Activated gamma-delta T cell (primary cell): ENCODE measurements at regions not wholly inside any gene's neighbourhood (a gene's known extent, or its start where the extent isn't known, plus 50 kb on each side); places are given as distances from the start of the nearest gene placed in this dataset.
"Not testable (repeated sequence)": the region's sequence is repeated elsewhere in the genome, so short reads cannot be mapped to it uniquely, and the experiment has no call there.

Source experiments
- DNase-seq: peaks from one replicate; lab custom pipeline; 2025; lab: John Stamatoyannopoulos, UW

DNA sequence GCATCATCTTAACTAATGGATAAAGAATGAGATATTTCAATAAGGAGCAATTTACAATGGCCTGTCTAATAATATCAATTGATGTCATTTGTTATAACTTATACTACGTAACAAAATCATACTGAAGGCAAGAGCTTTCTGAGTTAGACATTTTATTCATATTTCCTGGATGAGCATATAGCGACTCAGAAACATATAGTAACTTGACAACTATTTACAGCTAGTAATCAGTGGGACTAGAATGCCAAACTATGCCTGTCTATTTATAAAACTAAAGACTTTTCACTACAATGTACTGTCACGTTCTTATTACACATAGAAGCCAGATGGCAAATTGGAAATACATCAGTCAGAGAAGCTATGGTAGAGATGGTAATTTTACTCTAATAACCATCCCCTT is 766.2 kb upstream of the TMEFF2 start:
- DNase-seq, result no peak

DNA sequence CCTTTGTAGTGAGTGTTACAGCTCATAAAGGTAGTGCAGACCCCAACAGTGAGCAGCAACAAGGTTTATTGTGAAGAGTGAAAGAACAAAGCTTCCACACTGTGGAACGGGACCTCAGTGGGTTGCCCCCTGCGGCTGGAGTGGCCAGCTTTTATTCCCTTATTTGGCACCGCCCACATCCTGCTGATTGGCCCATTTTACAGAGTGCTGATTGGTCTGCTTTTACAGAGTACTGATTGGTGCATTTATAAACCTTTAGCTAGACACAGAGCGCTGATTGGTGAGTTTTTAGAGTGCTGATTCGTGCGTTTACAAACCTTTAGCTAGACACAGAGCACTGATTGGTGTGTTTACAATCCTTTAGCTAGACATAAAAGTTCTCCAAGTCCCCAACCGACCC is 763.9 kb upstream of the TMEFF2 start:
- DNase-seq, result not testable (repeated sequence)

DNA sequence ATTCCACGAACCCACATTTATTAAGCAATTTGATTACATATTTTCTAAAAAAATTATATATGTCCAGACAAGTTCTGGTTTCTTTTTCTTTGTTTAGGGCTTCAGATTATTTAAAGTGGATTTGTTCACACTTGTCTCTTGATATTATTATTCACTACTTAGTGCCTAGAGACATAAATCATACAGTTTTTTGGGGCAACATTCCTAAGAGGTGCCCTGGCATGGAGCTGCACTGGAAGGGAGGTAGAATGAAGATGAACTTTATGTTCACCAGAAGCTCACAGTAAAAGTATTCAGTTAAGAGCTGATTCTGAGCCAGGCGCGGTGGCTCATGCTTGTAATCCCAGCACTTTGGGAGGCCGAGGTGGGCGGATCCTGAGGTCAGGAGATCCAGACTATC is 762.7 kb upstream of the TMEFF2 start:
- no peak for DNase-seq

DNA sequence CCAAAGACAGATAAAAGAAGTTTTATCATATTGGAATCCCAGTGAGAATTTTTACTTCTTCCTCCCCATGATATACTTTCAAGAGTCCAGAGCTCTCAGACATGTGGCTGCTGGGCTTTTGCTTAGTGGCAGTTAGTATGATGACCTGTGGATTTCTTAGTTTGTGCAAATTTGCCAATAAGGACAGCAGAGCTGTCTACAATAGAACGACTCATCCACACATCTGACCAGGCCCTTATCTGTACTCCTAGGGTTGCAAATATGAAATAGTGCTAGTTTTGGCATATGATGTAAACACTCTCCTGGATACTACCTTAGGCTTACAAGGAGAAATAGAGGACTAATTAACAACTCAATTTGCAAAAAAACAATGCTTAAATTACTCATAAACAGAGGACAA is 758.4 kb upstream of the TMEFF2 start:
- DNase-seq, result no peak

DNA sequence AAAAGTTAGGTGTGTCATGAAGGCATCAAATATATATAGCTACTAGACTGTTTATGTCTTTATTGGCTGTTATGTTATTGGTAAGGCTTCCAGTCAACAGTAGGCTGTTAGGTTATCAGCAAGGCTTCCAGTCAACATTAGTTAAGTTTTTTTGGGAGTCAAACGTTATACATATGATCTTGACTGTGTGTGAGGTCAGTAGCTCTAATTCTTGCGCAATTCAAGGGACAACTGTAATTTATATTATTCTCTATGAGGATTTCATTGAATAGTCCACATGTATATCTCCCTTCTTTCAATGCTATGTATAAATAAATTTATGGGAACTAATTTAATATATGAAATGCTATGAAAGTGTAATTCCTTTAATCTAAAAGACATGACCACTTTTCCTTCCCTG is 757.5 kb upstream of the TMEFF2 start:
- DNase-seq, result no peak

DNA sequence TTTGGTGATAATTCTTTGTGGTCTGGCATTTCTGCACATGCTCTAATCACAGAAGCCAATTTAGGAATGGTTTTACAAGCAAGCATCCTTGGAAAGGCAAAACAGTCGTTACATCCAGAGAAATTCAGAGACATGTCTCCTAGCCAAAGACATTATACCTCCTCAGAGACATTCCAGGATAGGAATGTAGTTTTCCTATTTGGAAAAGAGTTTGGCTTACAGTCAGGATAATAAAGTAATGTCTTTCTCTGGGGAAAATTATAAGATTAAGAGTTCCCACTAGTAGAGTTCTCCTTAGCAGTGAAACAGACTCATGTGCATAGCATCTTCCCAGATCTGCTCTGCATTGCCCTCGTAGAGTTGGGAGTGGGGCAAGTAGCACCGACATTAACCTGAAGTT is 753.6 kb upstream of the TMEFF2 start:
- DNase-seq, result no peak

DNA sequence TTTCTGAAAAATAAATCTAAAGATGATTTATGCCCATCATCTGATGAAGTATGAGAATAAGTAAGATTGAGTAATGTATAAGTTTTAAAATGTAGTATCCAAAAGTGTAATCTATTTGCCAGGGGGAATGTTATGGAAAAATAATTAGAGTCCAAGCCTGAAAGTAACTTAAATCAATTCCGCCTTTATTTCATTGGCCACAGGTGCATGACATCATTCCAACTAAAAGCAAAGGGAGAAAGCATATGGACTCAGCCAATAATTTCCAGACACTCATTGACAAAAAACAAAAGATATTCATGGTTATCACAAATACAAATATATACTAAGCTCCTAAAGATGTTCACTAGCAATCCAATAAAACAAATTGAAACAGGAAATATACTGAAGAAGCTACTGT is 752.6 kb upstream of the TMEFF2 start:
- no peak for DNase-seq

DNA sequence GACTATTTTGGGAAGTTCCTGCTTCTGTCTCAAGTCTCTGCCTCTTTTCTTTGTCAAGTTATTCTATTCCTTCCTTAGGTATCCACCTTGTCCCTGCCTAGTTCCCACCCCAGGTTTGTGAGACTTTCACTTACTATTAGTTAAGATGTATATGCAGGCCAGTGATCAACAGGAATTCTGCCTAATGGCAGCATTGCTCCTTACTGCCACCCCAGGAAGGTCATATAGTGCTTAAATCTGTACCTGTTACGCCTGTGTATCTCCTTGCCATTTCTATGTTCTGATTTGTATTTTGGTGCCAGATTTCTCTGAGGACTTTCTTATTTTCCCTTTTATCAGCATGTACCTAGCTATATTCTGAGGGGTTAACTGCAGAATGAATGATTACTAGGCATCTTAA is 746.0 kb upstream of the TMEFF2 start:
- DNase-seq, result no peak

DNA sequence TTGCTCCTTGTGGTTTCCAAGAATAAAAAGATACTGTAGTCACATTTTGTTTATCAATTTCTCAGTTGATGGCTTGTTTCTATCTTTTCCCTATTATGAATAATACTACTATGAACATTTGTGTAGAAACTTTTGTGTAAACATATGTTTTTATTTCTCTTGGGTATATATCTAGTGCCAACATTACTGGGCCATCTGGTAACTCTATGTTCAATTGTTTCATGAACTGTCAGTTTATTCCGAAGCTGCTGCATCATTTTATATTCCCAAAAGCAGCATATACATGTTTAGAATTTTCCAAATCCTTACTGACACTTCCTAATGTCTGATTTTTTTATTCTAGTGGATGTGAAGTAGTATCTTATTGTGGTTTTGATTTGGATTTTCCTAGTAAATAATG is 737.6 kb upstream of the TMEFF2 start:
- no peak for DNase-seq

DNA sequence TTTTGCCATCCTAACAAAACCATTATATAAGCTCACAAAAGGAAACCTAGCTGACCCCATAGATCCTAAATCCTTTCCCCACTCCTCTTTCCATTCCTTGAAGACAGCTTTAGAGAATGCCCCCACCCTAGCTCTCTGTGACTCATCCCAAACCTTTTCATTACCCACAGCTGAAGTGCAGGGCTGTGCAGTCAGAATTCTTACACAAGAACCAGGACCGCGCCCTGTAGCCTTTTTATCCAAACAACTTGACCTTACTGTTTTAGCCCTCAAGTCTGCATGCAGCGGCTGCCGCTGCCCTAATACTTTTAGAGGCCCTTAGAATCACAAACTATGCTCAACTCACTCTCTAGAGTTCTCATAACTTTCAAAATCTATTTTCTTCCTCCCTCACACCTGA is 726.9 kb upstream of the TMEFF2 start:
- not testable (repeated sequence) for DNase-seq

DNA sequence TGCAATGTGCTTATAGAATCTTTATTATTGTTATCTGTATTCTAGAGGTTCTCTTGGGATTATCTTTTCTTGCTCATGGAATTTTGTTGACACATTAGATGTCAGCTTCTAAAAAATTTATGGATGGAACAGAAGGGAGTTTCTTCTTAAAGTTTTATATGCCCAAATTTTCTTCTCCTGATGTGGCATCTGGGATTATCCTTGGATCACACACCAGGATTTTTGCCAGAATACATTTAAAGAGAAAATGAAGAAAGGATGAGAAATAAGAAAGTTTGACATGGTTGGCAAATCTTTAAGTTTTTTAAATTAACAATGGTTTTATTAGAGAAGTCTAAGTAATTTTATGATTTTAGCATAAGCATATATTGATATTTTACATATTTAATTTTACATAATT is 706.7 kb upstream of the TMEFF2 start:
- no peak for DNase-seq

DNA sequence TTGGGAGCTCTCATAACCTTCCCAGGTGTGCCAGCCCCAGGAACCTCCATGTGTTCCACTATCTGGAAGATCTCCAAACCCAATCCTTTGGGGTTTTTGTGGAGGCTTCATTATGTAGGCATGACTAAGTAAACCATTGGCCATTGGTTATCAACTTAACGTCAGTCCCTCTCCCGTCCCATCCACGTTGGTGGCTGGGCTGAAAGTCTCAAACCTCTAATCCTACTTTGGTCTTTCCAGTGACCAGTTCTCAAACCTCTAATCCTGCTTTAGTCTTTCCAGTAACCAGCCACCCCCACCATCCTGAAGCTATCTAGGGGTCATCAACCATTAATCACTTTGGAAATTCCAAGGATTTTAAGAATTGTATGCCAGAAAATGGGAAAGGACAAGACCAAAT is 704.7 kb upstream of the TMEFF2 start:
- DNase-seq, result no peak

DNA sequence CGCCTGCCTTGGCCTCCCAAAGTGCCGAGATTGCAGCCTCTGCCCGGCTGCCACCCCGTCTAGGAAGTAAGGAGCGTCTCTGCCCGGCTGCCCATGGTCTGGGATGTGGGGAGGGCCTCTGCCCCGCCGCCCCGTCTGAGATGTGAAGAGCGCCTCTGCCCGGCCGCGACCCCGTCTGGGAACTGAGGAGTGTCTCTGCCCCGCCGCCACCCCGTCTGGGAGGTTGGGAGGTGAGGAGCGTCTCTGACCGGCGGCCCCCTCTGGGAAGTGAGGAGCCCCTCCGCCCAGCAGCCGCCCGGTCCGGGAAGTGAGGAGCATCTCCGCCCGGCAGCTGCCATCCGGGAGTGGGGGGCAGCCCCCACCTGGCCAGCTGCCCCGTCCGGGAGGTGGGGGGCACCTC is 699.2 kb upstream of the TMEFF2 start:
- peak; percentile 5 for DNase-seq

DNA sequence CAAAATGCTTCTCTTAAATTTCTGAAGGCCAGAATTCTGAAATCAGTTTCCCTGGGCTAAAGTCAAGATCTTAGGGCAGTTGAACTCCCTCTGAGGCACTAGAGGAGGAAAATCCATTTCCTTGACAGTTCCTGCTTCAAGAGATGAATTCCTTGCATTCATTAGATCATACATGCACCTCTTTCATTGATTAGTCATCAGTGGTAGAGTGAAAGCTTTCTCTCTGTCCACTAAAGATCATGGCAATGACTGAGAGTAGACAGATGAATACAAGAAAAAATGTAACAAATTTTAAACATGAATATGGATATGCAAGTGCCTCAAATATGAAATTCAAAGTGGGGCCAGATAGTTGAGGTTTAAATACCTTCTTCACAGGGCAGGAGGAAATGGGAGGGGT is 693.4 kb upstream of the TMEFF2 start:
- no peak for DNase-seq

DNA sequence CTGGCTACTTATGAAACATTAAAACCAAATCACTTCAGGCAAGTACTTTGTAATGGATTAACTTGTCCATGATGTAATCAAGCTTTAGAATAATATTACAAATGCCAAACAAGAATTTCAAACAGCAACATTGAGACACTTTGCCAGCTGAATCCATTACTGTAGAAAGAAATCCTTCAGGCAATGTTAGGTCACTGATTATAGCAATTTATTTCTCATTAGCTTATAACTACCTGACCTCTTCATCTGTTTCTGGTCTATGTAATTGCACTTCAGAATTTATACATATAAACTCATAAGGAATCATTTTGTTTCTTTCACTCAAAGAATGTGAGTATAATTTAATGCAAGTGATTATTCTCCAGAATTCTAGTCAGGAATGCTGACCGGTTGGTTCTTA is 692.6 kb upstream of the TMEFF2 start:
- DNase-seq, result no peak

DNA sequence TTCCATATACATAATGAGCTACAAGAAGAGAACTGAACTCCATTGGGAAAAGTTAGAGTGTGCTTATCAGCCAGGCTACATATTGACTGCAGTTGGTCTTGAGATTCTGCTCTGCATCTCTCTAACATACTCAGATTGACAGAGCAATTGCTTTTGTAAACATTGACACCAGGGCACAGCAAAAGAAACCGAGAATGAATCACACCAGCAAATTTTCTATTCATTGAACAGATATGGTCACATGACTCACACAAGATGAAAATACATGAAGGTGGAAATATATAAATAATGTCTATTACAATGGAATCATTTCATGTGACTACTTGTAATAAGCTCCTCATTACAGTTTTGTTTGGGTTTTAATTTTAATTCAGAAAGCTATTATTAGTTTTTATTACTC is 691.9 kb upstream of the TMEFF2 start:
- no peak for DNase-seq

DNA sequence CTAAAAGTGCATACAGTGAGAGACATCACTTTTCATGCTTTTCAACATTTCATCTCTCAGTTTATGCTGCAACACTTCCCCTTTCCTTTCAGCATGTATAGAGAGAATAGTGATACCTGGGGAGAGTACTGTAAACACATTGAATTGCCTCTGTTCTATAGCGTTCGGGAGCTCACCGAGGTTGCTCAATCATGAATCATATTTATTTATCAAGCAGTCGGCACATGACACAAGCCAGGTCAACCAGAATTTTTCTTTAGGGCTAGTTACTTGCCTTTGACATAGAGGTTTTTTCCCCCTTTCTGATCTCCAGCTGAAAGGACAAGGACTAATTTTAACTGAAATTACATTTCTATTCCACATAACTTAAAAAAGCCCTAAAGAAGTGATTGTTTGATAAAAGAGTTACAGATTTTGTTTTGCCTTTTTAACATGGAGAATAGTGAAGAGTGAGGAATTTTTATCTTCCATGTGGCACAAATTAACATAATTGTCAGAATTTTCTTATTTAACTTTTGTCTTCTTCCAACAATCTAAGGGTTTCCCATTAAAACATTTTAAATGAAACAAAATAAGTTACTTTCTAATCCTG is 690.9 kb upstream of the TMEFF2 start:
- DNase-seq, result no peak

DNA sequence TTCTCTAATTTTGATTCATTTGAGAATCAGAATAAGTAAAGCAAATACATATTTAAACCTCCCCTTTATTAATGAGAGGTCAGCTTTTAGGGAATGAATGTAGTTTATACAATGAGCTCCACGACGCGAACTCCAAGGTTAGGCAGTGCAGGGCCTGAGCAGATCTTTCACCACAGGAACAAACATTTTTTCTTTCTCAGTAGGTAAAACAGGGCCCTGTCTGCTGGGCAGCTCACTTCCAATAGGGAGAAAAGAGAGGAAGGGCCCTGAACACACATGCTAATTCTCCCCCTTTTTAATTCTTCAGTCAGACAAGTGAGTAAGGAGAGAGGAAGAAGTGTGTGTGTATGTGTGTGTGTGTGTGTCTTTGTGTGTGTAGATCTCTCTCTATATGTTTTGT is 682.4 kb upstream of the TMEFF2 start:
- no peak for DNase-seq

DNA sequence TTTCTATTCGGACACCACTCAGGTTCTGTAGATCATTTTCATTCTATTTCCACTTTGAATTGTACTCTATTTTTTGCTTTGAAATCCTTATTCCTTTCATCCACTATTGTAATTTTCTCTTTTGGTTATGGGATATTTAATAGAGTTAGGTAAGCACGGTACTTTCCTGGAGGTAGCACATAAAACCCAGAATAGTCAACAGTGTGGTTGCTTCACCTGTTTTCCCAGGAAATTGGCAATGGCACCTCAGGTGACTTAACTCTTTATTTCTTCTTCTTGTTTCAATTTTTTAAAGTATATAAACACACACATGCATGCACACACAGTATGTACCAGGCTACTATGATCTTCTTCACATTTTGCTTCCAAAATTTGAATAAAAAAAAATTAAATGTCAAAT is 682.0 kb upstream of the TMEFF2 start:
- DNase-seq, result no peak

DNA sequence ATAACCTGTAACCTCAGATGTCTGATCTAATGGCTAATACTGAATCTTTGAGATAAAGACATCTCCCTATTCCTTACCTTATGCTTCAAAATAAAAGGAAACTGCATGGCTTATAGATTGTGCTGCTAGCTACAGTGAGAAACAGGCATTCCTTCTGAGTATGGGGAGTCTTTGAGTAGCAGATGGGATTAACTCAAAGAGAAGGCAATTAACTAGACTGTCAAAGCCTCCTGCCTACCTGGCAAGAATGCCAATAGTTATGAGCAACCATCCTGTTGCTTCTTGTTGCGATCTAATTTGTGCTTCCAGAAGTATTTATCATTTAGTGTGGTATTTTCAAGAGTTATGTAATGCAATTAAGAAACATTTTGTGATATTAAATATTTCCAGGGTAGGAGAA is 660.0 kb upstream of the TMEFF2 start:
- DNase-seq, result no peak

DNA sequence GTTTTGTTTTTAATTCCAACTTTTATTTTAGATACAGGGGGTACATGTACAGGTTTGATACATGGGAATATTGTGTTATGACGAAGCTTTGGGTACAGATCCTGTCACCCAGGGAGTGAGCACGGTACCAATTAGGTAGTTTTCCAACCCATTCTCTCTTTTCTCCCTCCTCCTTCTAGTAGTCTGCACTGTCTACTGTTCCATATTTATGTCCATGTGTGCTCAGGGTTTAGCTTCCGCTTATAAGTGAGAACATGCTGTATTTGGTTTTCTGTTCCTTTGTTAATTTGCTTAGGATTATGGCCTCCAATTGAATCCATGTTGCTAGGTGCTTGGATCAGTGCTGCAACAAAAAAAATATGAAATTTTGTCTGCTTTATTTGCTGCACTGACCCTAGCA is 659.3 kb upstream of the TMEFF2 start:
- DNase-seq, result no peak

DNA sequence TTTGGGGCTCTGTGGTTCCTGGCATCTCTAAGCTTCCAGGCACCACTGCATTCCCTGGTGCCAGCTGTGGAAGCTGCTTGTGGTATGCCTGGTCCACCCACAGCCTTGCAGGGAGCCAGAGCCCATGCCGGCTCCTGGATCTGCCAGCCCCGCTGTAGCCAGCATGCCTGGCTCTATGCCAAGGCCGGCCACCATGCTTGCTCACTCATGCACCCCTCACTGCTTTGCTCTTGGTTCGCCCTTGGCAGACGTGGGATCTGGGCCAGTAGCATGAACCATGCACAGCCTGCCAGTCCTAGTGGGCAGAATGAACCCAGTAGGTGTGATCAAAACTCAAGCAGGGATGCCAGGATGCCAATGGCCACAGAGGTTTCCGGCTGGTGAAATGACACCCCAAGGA is 634.2 kb upstream of the TMEFF2 start:
- no peak for DNase-seq

DNA sequence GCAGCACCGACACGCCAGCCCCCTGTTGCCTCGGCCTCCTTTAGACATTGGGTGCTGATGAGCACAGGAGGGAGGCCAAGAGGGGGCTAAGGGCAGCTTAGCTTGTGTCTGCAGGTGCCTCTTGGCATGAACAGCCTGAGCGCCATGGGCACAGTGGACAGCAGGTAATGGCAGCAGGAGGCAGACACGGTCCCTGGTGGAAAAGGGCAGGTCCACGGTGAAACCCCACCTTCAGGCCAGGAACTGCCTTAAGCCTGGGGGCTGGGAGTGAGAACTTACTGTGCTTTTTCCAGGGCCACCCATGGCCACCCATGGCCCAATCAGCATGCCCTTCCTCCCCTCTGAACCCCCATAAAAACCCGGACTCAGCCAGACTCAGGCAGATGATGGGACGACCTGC is 633.4 kb upstream of the TMEFF2 start:
- no peak for DNase-seq

DNA sequence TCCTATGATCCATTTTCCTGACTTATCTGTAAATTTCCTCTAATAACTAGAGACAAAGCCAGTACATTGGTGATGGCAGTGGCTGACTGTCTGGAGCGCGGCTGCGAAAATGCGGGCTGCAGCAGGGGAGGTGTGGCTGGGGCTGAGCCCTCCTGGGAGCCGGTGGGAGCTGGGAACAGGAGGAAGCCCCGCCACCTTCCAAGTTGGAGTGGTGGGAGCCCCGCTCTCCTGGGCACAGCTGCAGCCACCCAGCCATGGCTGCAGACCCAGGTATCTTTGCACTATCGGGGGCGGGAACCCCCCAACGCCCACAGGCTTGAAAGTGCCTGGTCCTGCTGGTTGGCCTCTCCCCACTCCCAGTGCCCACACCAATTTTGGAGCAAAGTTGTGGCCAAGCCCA is 633.0 kb upstream of the TMEFF2 start:
- no peak for DNase-seq

DNA sequence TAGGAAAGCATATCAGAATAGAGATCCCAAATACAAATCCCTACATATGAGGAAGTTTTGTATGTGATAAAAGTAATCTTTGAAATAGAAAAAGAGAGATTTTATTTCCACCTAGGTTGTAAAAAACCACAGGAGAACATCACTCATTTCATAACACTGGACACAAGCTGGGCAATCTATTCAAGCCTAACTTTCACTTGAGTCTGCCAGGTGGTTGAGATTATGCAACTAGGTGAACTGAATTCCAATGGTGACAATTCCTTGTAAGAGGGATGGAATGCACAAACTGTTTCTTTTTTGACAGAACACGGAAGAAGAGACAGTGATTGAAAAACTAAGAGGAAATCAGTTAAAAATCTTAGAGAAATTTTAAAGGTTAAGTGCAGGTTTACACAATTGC is 619.6 kb upstream of the TMEFF2 start:
- no peak for DNase-seq
